ENCODE measurements at regions not wholly inside any gene's neighbourhood (a gene's known extent, or its start where the extent isn't known, plus 50 kb on each side); places are given as distances from the start of the nearest gene placed in this dataset.
"Not testable (repeated sequence)": the region's sequence is repeated elsewhere in the genome, so short reads cannot be mapped to it uniquely, and the experiment has no call there.

DNA sequence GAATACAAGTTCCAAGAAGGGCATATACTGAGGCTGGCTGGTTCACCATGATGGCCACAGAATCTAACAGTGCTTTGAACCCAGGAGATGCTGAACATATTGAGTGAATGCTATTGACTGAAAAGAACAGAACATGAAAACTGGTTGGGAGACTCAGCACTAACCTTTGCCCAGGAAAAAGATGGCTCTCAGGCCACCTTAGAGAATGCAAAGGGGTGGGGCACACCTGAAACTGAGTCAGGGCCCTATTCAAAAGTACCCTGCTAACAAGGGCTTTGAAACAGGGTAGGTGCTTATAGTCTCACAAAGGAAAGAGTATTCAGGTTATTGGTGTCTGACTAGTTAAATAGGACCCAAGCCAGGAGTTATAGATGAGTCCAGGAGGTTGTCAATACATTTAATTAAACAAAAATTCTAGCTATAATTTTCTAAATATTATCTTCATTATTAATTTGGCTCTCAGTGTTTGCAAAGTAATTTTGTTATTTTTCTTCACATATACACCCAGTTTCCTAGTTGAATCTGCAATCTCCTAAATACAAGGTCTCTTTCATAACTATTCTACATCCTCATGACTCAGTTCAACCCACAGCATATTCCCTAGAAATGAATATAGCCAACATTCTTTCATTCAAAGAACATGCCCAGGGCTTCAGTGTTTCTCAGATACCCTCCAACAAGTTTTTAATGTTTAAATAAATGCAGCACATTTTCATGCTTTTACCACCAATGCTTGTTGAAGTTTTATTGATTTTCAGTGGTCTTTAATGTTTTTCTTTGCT, 144.2 kb upstream of the RAPGEF2 start:
- DNase-seq = no peak

DNA sequence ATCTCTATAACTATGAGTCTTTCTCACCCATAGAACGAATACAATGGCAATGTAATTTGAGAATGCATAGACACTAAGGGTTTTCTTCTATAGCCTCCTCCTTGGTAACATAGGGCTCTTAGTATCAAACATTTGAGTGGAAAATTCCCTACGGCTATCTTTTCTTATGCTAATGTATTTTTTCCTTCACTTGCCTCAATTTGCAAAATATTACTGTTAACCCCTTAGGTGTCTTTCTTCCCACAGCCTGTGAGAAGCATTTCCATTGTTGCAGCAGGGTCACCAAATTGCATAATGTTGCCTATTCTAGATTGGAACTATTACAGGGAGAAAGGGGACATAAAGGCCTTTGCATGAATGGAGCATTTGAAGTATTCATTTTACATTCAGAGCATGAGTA, 140.5 kb upstream of the RAPGEF2 start:
- no peak for DNase-seq

DNA sequence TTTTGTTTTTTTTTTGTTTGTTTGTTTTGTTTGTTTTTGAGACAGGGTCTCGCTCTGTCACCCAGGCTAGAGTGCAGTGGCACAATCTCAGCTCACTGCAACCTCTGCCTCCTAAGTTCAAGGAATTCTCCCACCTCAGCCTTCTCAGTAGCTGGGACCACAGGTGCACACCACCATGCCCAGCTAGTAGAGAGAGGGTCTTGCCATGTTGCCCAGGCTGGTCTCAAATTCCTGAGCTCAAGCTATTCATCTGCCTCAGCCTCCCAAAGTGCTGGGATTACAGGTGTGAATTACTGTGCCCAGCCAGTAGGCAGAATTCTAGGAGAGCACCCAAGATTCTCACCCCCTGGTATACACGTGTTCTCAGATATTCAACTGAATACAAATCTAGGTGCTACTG, 139.6 kb upstream of the RAPGEF2 start:
- DNase-seq = not testable (repeated sequence)

DNA sequence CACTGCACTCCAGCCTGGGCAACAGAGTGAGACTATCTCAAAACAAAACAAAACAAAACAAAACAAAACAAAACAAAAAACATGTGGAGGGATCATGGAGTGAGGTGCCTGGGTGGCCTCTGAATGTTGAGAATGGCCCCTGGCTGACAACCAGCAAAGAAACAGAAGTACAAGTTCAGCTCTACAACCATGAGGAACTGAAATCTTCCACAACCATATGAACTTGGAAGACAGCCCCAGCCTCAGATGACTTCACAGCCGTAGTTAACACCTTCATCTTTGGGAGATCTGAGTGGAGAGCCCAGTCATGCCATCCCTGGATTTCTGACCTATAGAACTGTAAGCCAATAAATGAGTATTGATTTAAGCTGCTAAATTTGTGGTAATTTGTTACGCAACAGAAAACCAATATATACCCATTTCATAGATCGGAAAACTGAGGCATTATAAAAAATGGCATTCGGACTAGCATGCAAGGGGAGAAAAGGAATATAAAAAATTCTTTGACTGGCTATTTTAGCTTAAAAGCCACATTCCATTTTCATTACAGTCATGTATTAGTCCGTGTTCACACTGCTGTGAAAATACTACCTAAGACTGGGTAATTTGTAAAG, 138.7 kb upstream of the RAPGEF2 start:
- no peak for DNase-seq

- DNase-seq = no peak
Observed at GRCh38 chr4:158964728-158965124, 138.2 kb upstream of the RAPGEF2 start.

GRCh38 chr4:158965226-158965625, 137.7 kb upstream of the RAPGEF2 start:
- DNase-seq = no peak

DNA sequence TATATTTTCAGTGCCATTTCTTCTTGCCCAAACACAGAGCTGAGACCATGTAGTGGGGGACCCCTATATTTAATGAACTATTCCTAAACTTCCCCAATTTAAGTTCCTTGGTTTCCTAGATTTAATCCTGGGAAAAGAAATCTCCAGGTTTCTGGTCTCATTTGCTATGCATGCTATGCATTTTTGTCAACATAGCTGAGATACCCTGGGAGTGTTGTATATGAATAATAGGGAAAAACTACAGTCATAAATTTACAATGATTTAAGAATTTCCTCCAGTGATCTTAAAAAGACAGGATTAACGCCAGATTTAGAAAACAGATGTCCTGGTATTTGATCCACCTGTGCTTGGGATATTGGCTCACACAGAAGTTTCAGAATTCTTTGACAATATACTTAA, 136.8 kb upstream of the RAPGEF2 start:
- no peak for DNase-seq

DNA sequence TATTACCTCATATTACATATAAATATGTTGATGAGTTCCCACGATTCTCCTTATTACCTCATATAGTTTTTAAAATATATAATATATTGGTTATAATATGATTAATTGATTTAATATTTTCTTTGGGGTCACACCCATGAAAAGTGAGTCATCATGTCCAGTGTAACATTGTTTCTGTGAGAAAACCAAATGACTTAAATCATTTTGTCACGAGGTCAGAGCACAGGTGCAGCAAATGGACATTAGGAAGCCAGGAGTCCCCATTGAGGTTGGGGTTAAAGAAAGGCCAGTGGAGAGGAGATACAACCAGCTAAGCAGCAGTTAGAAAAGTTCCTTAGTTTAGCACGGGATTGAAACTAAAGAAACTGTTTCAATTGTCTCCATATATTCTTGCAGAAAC, 133.9 kb upstream of the RAPGEF2 start:
- DNase-seq = no peak

DNA sequence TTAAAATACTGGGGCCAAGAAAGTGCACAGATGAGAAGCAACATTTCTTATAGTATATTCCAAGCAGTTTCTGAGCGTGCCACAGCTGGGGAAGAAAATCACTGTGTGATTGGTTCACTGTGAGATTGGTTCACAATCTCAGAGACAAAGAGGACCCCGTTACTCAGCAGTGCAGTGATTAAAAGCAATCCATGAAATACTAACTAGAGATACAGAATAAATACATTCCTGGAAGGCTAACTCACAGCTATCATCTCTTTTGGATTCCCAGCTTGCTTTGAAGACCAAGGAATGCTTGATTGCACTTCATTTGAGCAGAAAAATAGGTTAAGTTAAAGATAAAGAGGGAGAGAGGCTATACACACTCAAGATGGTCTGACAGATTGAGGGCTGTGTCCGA, 132.1 kb upstream of the RAPGEF2 start:
- no peak for DNase-seq

DNA sequence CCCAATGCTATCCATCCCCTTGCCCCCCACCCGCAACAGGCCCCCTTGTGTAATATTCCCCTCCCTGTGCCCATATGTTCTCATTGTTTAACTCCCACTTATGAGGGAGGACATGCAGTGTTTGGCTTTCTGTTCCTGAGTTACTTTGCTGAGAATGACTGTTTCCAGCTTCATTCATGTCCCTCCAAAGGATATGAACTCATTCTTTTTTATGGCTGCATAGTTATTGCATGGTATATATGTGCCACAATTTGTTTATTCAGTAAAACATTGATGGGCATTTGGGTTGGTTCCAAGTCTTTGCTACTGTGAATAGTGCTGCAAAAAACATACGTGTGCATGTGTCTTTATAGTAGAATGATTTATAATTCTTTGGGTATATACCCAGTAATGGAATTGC, 128.4 kb upstream of the RAPGEF2 start:
- not testable (repeated sequence) for DNase-seq

- not testable (repeated sequence) for DNase-seq
Observed at GRCh38 chr4:158980711-158981110, 122.2 kb upstream of the RAPGEF2 start.

DNA sequence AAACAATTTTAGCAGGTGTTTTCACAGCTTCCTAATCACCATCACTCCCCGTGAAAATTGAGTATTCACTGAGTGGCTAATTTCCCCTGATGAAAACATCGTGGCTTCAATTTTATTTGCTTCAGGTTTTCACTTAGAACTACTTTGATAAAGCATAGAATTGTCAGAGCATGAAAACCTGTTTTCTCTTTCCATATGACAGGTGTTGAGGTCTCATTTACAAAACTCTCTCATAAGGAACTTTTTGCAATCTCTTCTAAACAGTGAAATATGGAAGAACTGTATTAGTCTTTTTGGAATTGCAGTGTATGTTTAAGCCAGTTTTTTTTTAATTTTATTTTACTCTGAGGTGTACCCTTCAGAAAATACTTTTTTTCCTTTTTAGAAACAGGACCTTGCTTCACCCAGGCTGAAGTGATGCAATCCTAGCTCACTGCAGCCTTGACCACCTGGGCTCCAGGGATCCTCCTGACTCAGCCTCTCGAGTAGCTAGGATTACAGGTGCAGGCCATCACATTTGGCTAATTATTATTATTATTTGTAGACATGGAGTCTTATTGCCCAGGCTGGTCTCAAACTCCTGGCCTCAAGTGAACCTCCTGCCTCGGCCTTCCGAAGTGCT, 111.2 kb upstream of the RAPGEF2 start:
- DNase-seq = no peak

- DNase-seq = no peak
Observed at GRCh38 chr4:158993891-158994290, 109.0 kb upstream of the RAPGEF2 start.

DNA sequence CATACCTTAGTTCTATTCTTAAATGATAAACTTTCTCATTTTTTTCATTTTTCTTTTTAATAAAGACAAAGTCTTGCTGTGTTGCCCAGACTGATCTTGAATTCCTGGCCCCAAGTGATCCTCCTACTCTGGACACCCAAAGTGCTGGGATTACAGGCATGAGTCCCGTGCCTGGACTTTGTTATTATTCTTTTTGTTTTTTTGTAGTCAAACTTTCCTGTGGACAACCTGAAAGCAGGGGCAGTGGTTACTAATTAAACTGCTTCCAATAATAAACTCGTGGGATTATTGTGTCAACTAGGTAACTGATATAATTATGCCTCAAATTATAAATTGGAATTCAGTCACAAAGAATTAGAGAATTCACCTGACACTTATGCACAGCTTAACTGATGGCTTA, 107.8 kb upstream of the RAPGEF2 start:
- no peak for DNase-seq

DNA sequence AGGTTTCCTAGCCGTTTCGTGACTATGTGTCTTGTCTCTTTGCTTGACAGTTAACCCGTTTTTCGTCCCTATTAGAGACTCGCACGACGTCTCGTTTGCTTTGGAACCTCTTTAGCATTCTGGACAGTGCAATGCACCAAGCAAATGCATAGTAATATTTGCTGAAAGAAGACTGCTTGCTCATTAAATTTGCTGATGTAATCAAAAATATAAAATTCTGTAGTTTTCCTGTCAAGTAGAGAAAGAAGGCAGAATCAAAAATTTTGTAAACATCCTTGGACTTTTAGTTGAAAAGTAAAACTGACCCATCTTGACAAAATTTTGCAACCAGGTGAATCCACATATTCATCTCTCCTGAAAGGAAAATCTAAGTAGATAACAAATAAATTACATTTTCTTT, 106.9 kb upstream of the RAPGEF2 start:
- no peak for DNase-seq

DNA sequence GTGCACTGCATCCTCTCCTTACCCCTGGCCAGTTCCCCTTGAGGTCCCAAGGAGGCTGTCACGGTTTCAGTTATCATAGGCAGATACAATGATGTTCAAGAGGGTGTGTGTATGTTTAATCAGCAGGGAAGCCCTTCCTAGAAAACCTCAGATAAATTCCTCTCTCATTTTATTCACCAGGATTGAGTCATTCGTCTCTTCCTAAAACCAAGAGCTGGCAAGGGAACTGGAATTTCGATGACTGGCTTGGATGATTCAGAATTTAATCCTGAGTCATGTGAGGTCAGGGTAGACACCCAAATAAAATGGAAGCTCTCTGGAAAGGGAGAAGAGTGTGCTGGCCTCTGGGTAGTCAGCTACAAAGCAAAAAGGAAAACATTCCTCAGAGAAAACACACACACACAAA, 106.2 kb upstream of the RAPGEF2 start:
- DNase-seq = peak in 1 of 51 donors; percentile 5

GRCh38 chr4:158997660-158998349, 105.1 kb upstream of the RAPGEF2 start:
- no peak for DNase-seq

DNA sequence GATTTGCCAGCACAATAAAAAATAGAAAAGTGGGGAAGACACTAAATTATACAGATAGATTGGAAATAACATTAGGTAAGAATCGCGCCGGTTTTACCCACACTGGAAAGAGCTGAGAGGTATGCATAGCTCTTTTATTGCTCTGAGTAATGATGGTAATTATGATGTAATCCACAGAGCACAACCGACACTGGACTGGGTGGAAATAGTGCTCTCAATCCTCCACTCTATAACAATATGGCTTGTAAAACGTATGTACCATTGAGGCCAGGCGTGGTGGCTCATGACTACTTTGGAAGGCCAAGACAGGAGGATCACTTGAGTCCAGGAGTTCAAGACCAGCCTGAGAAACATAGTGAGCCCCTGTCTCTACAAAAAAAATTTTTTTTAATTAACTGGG, 104.3 kb upstream of the RAPGEF2 start:
- DNase-seq = no peak

DNA sequence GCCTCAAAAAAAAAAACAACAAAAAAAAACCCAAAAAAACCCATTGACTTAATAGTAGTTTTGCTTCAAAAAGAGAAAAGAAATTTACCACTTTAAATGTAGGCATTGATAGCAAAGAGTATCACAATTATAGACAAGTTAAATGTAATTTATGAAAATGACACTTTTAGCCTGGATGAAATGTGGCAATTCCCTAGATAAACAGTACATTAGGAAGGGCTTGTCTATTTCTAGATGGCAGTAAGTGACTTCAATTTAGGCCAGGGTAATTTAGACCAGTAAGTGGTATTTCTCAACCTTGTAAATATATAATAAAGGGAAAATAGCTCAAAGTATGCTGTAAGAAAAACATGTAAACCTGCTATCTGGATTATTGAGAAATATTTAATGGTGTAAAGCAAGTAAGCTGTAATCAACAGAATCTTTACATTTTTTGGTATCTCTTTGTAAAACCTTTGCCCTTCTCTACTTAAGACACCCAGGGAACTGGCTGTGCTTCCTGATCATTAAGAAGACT, 103.7 kb upstream of the RAPGEF2 start:
- no peak for DNase-seq

DNA sequence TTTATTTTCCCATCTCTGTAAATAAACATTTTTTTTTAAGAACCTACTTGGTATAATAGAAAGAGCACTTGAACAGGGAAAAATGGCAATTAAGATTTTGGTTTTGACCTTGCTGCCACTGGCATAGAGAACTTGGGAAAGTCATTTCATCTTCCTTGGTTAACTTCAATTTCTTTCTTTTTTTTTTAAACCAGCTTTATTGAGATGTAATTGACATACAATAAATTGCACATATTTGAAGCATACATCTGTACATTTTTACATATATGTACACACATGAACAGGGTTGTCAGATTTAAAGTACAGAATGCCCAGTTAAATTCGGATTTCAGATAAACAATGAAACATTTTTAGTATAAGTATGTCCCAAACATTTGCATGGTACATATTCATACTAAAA, 103.0 kb upstream of the RAPGEF2 start:
- DNase-seq = no peak

GRCh38 chr4:159002950-159003349, 99.9 kb upstream of the RAPGEF2 start:
- no peak for DNase-seq

Measured in hypothalamus (tissue), 51 donors.